ENCODE measurements at regions not wholly inside any gene's neighbourhood (a gene's known extent, or its start where the extent isn't known, plus 50 kb on each side); places are given as distances from the start of the nearest gene placed in this dataset.

- DNase-seq (ENCODE audit: low read depth in 3 of 3): no peak
These were observed 335.5 kb upstream of the MAP3K7 start for GRCh38 chr6:90922325-90922724.

GRCh38 chr6:90918361-90918760 lies 331.5 kb upstream of the MAP3K7 start:
- no peak for DNase-seq (ENCODE audit: low read depth in 3 of 3)

GRCh38 chr6:90917376-90917775 lies 330.5 kb upstream of the MAP3K7 start:
- no peak for DNase-seq (ENCODE audit: low read depth in 3 of 3)

- no peak for DNase-seq (ENCODE audit: low read depth in 3 of 3)
These were observed 330.1 kb upstream of the MAP3K7 start for GRCh38 chr6:90916968-90917367.

GRCh38 chr6:90915224-90915915 lies 328.5 kb upstream of the MAP3K7 start:
- no peak for DNase-seq (ENCODE audit: low read depth in 3 of 3)

GRCh38 chr6:90914312-90914711 lies 327.4 kb upstream of the MAP3K7 start:
- no peak for DNase-seq (ENCODE audit: low read depth in 3 of 3)

- no peak for DNase-seq (ENCODE audit: low read depth in 3 of 3)
These were observed 326.5 kb upstream of the MAP3K7 start for GRCh38 chr6:90913266-90913960.

- no peak for DNase-seq (ENCODE audit: low read depth in 3 of 3)
These were observed 324.8 kb upstream of the MAP3K7 start for GRCh38 chr6:90911642-90912041.

- DNase-seq (ENCODE audit: low read depth in 3 of 3): no peak
These were observed 324.0 kb upstream of the MAP3K7 start for GRCh38 chr6:90910893-90911292.

GRCh38 chr6:90907931-90908655 lies 321.2 kb upstream of the MAP3K7 start:
- DNase-seq (ENCODE audit: low read depth in 3 of 3): no peak

- no peak for DNase-seq (ENCODE audit: low read depth in 3 of 3)
These were observed 318.5 kb upstream of the MAP3K7 start for GRCh38 chr6:90905351-90905750.

- DNase-seq (ENCODE audit: low read depth in 3 of 3): no peak
These were observed 313.2 kb upstream of the MAP3K7 start for GRCh38 chr6:90900034-90900433.

- DNase-seq (ENCODE audit: low read depth in 3 of 3): no peak
These were observed 311.9 kb upstream of the MAP3K7 start for GRCh38 chr6:90898763-90899162.

- DNase-seq (ENCODE audit: low read depth in 3 of 3): no peak
These were observed 309.2 kb upstream of the MAP3K7 start for GRCh38 chr6:90896075-90896547.

- DNase-seq (ENCODE audit: low read depth in 3 of 3): no peak
These were observed 308.6 kb upstream of the MAP3K7 start for GRCh38 chr6:90895299-90896074.

GRCh38 chr6:90894285-90895130 lies 307.6 kb upstream of the MAP3K7 start:
- no peak for DNase-seq (ENCODE audit: low read depth in 3 of 3)

GRCh38 chr6:90893400-90893799 lies 306.5 kb upstream of the MAP3K7 start:
- no peak for DNase-seq (ENCODE audit: low read depth in 3 of 3)

GRCh38 chr6:90892271-90892670 lies 305.4 kb upstream of the MAP3K7 start:
- no peak for DNase-seq (ENCODE audit: low read depth in 3 of 3)

GRCh38 chr6:90891355-90891754 lies 304.5 kb upstream of the MAP3K7 start:
- DNase-seq (ENCODE audit: low read depth in 3 of 3): no peak

GRCh38 chr6:90890683-90891330 lies 303.9 kb upstream of the MAP3K7 start:
- no peak for DNase-seq (ENCODE audit: low read depth in 3 of 3)

Data from stimulated activated CD4-positive, alpha-beta T cell treated with anti-CD3 and anti-CD28 coated beads, TNF-alpha, amount 100 ng/mL, for 24 hours (primary cell).